Caco-2 (cell line): ENCODE measurements at regions not wholly inside any gene's neighbourhood (a gene's known extent, or its start where the extent isn't known, plus 50 kb on each side); places are given as distances from the start of the nearest gene placed in this dataset.

Source experiments
- BruUV-seq: library from RNA; stranded (reverse); fragments of 400-500 nt; replicated peaks from 2 replicates; lab custom pipeline; 2021; lab: Mats Ljungman, UMichigan
- CTCF ChIA-PET: fragments of 300-600 bp; sonication (Branson Sonifier 250); formaldehyde crosslinking; loops from one replicate; lab custom pipeline; 2022; ENCODE audit warnings: antibody characterized with exemption; lab: Charles Lee
- POLR2A ChIA-PET: fragments of 300-600 bp; sonication (Branson Sonifier 250); formaldehyde crosslinking; loops from one replicate; lab custom pipeline; 2022; ENCODE audit warnings: antibody characterized with exemption; lab: Charles Lee
- DNase-seq, 2 experiments: peaks; one replicate each; pipeline versions ENCODE4 v3.0.0 to v3.0.0-alpha.2; 2020 to 2022
- H3K27me3 ChIP-seq: replicated peaks from 2 replicates; pipeline ENCODE4 v1.6.0; 2011; ENCODE audit warnings: low read length; ENCODE audit not compliant: control insufficient read depth, insufficient read depth
- H3K36me3 ChIP-seq: 2 replicates; pipeline ENCODE4 v1.5.1; 2011; ENCODE audit warnings: low read length; ENCODE audit not compliant: control insufficient read depth, insufficient read depth
- H3K4me1 ChIP-seq: fragments of 250-450 bp; sonication (Bioruptor Pico); 2 replicates; pipeline ENCODE4 v1.5.1; 2020; ENCODE audit warnings: mild to moderate bottlenecking
- H3K4me3 ChIP-seq: 2 replicates; pipeline ENCODE4 v1.5.1; 2011; ENCODE audit warnings: low read depth, mild to moderate bottlenecking, control low read depth, low read length
- H3K9me3 ChIP-seq: fragments of 250-450 bp; sonication (Bioruptor Pico); 2 replicates; pipeline ENCODE4 v1.5.1; 2020; ENCODE audit warnings: mild to moderate bottlenecking, moderate library complexity
- H3K27ac Mint-ChIP-seq: one replicate; pipeline ENCODE4 v1.8.0; 2022; ENCODE audit warnings: mixed read lengths; ENCODE audit not compliant: unreplicated experiment
- H3K27me3 Mint-ChIP-seq: one replicate; pipeline ENCODE4 v1.8.0; 2022; ENCODE audit warnings: mixed read lengths; ENCODE audit not compliant: insufficient read depth, unreplicated experiment
- H3K36me3 Mint-ChIP-seq: one replicate; pipeline ENCODE4 v1.8.0; 2022; ENCODE audit warnings: mild to moderate bottlenecking, mixed read lengths; ENCODE audit not compliant: insufficient read depth, unreplicated experiment
- H3K4me1 Mint-ChIP-seq: one replicate; pipeline ENCODE4 v1.8.0; 2022; ENCODE audit warnings: low read depth, mixed read lengths; ENCODE audit not compliant: unreplicated experiment
- H3K4me3 Mint-ChIP-seq: one replicate; pipeline ENCODE4 v1.8.0; 2022; ENCODE audit warnings: mild to moderate bottlenecking, moderate library complexity, mixed read lengths; ENCODE audit not compliant: unreplicated experiment
- H3K9me3 Mint-ChIP-seq: one replicate; pipeline ENCODE4 v1.8.0; 2022; ENCODE audit warnings: mixed read lengths; ENCODE audit not compliant: unreplicated experiment
- CTCF ChIP-seq, 2 experiments: fragments of 200-600 bp in 1 of 2; IDR thresholded peaks; 1 replicate in 1 of 2; 2 replicates in 1 of 2; pipeline versions ENCODE4 v1.5.1 to v1.8.0; 2011 to 2022; ENCODE audit warnings: antibody characterized with exemption in 1 of 2, control low read depth in 1 of 2, inconsistent platforms in 1 of 2, low read depth in 1 of 2, low read length in 1 of 2, mild to moderate bottlenecking in 1 of 2, moderate library complexity in 1 of 2; ENCODE audit not compliant: insufficient read depth in 1 of 2, severe bottlenecking in 1 of 2, unreplicated experiment in 1 of 2
- intact Hi-C: fragments of 100-400 bp; cut with micrococcal nuclease; formaldehyde crosslinking; loops from one replicate; pipeline ENCODE4 v1.10.0; 2022; ENCODE audit not compliant: unreplicated experiment

- intact Hi-C loops: no loop called here
- no TSS peak for BruUV-seq
- ChIA-PET CTCF (no interaction called here), POLR2A (no interaction called here)
- TF ChIP-seq CTCF (IDR thresholded peaks at IDR 0.05; ENCODE audit: insufficient read depth in 1 of 2, low read depth in 1 of 2, low read length in 1 of 2, severe bottlenecking in 1 of 2, unreplicated experiment in 1 of 2): no peak
- H3K4me1 Mint-ChIP-seq: no peaks in the 10 kb centered on the region
- Histone ChIP-seq H3K36me3 (no peaks in the 10 kb centered on the region), H3K4me1 (no peaks in the 10 kb centered on the region), H3K4me3 (no peak overlapping the region), H3K27me3 (no peaks in the 10 kb centered on the region), H3K9me3 (no peaks in the 10 kb centered on the region)
- no peak overlapping the region for H3K4me3 Mint-ChIP-seq
- H3K36me3 Mint-ChIP-seq: no peaks in the 10 kb centered on the region
- peaks cover 7% of the 10 kb centered on the region for H3K27me3 Mint-ChIP-seq
- H3K9me3 Mint-ChIP-seq: peaks cover 11% of the 10 kb centered on the region
- no peak overlapping the region for H3K27ac Mint-ChIP-seq
- DNase-seq: no peak
Observed at GRCh38 chr1:14339288-14339687, 259.2 kb upstream of the KAZN start.

- BruUV-seq: no TSS peak
- Mint-ChIP-seq H3K27ac (no peak overlapping the region), H3K27me3 (peaks cover 7% of the 10 kb centered on the region), H3K4me1 (no peaks in the 10 kb centered on the region), H3K4me3 (no peak overlapping the region), H3K9me3 (peaks cover 7% of the 10 kb centered on the region), H3K36me3 (no peaks in the 10 kb centered on the region)
- Histone ChIP-seq H3K36me3 (no peaks in the 10 kb centered on the region), H3K9me3 (no peaks in the 10 kb centered on the region), H3K4me1 (no peaks in the 10 kb centered on the region), H3K27me3 (no peaks in the 10 kb centered on the region), H3K4me3 (no peak overlapping the region)
- ChIA-PET CTCF (no interaction called here), POLR2A (no interaction called here)
- no peak for TF ChIP-seq CTCF (IDR thresholded peaks at IDR 0.05; ENCODE audit: insufficient read depth in 1 of 2, low read depth in 1 of 2, low read length in 1 of 2, severe bottlenecking in 1 of 2, unreplicated experiment in 1 of 2)
- no peak for DNase-seq
- intact Hi-C loops: no loop called here
Observed at GRCh38 chr1:14340002-14340785, 258.3 kb upstream of the KAZN start.

GRCh38 chr1:14341147-14341546, 257.3 kb upstream of the KAZN start:
- intact Hi-C loops: no loop called here
- Mint-ChIP-seq H3K4me1 (no peaks in the 10 kb centered on the region), H3K9me3 (no peaks in the 10 kb centered on the region), H3K27me3 (peaks cover 7% of the 10 kb centered on the region), H3K27ac (no peak overlapping the region), H3K4me3 (no peak overlapping the region), H3K36me3 (no peaks in the 10 kb centered on the region)
- H3K36me3 ChIP-seq: no peaks in the 10 kb centered on the region
- BruUV-seq: no TSS peak
- H3K9me3 ChIP-seq: no peaks in the 10 kb centered on the region
- H3K27me3 ChIP-seq: no peaks in the 10 kb centered on the region
- DNase-seq: no peak
- no peak overlapping the region for H3K4me3 ChIP-seq
- H3K4me1 ChIP-seq: no peaks in the 10 kb centered on the region
- ChIA-PET CTCF (no interaction called here), POLR2A (no interaction called here)
- TF ChIP-seq CTCF (IDR thresholded peaks at IDR 0.05; ENCODE audit: insufficient read depth in 1 of 2, low read depth in 1 of 2, low read length in 1 of 2, severe bottlenecking in 1 of 2, unreplicated experiment in 1 of 2): no peak
